DMS153 treated with DMSO at 0.1 percent for 48 hours (cell line): ENCODE measurements at regions not wholly inside any gene's neighbourhood (a gene's known extent, or its start where the extent isn't known, plus 50 kb on each side); places are given as distances from the start of the nearest gene placed in this dataset.

Source experiments
- DNase-seq: peaks from one replicate; lab custom pipeline; 2025; ENCODE audit not compliant: unreplicated experiment; lab: John Stamatoyannopoulos, UW

DNA sequence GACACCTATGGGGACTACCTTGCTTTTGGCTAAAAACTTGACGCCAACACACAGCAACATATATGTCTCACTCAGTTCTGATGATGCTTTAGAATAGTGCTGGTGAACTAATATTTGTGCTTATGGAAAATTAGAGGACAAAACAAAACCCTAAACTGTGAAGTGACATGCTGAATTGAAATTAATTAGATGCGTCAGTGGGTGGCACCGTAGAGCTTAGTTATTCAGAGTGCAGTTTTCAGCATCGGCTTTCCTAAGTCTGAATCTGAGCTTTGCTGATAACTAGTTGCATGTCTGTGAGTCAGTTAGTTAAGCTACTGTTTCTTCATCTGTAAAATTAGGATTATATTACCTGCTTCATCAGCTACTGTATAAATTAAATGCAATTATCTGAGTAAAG, 245.0 kb upstream of the SORCS1 start:
- DNase-seq: no peak

DNA sequence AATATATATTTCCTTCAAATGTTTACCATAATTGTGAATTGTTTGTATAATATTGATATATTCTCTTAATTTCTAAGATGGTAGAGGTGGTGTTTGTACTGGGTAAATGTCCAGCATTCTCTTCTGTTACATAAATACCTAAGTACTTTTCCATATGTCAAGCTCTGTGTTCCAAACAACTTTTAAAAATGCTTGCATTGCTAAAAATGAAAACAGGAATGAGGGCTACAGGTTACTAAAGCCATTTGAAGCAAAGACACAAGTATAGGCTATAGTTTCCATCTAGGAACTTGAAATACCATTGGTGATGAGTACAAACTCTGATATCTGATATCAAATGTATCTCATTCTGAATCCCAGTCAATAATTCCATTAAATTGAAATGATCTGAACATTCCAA, 233.6 kb upstream of the SORCS1 start:
- DNase-seq: no peak

- DNase-seq: no peak
Observed at GRCh38 chr10:107391901-107392300, 227.4 kb upstream of the SORCS1 start.

DNA sequence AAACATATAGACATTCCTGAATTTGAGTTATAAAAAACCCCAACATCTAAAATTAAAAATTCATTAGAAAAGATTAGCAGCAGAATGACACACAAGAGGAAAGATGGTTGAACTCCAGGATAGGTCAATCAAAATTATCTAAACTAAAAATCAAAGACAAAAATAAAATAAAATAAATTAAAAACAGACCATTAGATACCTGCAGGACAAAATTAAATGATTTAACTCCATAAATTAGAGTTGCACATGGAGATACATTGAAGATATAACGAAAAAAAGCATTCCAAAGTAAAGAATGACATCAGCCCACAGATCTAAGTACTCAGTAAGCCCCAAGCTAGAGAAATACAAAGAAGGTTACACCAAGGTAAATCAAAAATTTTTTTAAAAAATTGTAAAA, 226.1 kb upstream of the SORCS1 start:
- DNase-seq: no peak

DNA sequence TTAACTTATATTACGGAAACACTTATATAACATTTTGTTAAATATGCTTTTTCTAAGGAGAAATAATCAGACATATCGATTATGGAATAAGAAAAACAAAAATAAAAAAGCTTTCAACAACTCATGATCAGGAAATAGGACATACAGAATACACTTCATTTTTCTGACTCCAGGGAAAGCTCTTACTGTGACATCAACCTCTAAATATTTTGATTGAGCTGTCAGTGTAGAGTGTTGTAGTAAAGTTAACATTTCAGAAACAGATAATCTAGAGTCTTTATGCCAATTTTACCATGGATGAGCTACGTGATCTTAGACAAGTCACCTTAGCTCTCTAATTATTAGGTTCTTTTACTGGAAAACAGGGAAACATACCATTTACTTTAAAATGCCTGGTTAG, 218.9 kb upstream of the SORCS1 start:
- no peak for DNase-seq

DNA sequence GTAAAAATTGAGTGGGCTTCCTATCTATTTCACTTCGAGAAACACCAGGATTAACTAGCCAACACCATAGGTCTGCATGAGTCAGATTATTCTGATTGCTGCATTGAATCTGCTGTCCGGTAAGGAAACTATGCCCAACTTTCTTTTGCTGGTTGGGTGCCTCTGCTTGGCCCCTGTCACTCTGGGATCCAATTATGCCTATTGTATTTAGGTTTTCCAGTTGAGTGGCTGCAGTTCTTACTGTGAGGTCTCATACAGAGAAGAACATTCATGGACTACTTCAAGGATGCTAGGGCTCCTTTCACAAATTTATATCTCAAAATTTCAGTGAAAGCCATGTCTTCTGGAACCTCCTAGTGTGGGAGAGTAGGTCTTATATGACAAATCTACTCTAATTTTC, 215.1 kb upstream of the SORCS1 start:
- DNase-seq: no peak

- no peak for DNase-seq
Observed at GRCh38 chr10:107371801-107372200, 207.3 kb upstream of the SORCS1 start.

GRCh38 chr10:107364872-107365271, 200.4 kb upstream of the SORCS1 start:
- DNase-seq: no peak

- no peak for DNase-seq
Observed at GRCh38 chr10:107362306-107362705, 197.8 kb upstream of the SORCS1 start.

DNA sequence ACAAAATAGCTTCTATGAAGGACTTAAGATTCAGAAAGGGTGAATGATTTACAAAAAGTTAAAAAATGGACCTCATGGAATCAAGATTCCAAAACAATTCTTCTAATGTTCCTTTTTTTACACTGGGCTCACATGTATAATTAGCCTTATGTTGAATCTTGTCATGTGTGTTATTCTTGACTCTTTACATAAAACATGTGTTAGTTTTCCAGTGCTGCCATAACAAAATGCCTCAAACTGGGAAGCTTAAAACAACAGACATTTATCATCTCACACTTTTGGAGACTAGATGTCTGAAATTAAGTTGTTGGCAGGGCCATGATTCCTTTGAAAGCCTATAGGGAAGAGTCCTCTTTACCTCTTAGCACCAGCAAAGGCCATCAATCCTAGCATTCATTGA, 192.5 kb upstream of the SORCS1 start:
- DNase-seq: no peak

DNA sequence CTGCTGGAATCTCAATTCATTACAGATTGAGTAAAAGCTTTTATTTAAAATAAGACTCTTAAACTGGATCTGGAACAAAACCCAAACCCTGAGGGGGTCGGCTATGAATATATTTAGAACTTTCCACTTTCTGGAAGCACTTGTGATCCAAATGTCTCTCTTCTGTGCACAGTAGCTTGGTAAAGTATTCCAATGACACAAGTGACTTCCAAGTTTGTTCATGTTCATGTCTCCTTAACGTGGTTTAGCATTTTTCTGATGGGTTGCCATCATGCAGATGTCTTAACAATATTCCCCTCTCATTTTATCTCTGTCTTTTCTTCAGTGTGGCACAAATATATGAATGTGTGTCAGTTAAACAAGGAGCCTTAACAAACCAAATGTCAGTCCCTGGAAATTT, 191.9 kb upstream of the SORCS1 start:
- no peak for DNase-seq

GRCh38 chr10:107342711-107343110, 178.2 kb upstream of the SORCS1 start:
- DNase-seq: no peak

- DNase-seq: no peak
Observed at GRCh38 chr10:107341281-107341680, 176.8 kb upstream of the SORCS1 start.

DNA sequence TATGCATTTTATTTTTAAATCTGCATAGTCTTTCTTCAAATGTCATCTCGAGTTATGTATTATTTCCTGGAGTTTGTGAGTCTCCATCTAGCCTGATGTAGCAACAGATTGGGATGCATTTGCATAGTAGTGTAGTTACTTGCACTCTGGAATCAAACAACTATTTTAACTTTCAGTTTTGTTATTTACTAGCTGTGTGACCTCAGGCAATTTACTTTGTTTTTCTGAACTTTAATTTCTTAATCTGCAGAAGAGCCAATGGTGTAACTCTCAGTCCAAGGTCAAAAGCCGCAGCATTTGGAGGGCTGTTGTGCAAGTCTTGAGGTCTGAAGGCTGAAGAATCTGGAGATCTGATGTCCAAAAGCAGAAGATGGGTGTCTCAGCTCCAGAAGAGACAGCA, 175.8 kb upstream of the SORCS1 start:
- no peak for DNase-seq

DNA sequence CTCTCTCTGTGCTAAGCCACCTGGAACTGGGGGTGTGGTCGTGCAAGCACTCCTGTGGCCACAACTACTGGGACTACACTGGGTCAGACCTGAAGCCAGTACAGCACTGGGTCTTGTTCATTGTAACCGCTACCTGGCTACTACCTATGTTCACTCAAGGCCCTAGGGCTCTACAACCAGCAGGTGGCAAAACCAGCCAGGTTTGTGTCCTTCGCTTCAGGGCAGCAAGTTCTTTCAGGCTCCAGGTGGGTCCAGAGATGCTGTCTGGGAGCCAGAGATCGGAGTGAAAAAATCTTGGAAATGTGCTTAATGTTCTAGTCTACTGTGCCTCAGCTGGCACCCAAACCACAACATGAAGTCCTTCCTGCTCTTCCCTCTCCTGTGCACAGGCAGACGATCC, 171.6 kb upstream of the SORCS1 start:
- no peak for DNase-seq

DNA sequence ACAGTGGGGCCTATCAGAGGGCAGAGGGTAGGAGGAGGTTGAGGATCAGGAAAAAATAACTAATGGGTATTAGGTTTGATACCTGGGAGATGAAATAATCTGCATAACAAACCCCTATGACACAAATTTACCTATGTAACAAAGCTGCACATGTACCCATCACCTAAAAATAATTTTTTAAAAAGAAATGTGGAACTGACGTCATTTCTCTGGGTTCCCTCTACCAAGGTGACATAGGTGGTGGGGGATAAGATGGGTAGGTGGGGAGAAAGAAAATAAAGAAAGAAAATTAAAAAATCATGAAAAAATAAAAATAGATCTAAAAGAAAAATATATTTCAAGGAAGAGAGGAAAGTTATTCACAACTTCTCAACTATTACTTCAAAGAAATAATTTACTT, 153.1 kb upstream of the SORCS1 start:
- DNase-seq: no peak

- DNase-seq: no peak
Observed at GRCh38 chr10:107303203-107303602, 138.7 kb upstream of the SORCS1 start.

- DNase-seq: no peak
Observed at GRCh38 chr10:107299606-107300005, 135.1 kb upstream of the SORCS1 start.

DNA sequence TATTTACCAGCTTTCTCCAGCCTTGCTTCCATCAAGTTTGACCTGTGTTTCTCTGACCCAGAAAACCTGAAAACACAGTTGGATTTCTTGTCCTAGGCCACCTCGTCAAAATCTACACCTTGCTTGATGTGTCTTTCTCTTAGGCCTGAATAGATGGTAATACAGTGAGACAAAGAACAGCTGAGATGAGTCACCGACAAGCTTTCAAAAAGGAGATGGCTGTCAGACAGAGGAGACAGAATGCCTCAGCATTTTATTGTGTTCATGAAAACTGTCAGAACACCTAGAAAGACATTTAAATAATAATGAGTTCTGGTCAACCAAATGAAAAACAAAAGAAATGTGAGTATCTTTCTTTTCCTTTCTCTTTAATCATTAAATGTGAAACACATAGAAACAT, 119.7 kb upstream of the SORCS1 start:
- no peak for DNase-seq

GRCh38 chr10:107280293-107280692, 115.8 kb upstream of the SORCS1 start:
- DNase-seq: no peak

- DNase-seq: no peak
Observed at GRCh38 chr10:107277591-107277990, 113.1 kb upstream of the SORCS1 start.

DNA sequence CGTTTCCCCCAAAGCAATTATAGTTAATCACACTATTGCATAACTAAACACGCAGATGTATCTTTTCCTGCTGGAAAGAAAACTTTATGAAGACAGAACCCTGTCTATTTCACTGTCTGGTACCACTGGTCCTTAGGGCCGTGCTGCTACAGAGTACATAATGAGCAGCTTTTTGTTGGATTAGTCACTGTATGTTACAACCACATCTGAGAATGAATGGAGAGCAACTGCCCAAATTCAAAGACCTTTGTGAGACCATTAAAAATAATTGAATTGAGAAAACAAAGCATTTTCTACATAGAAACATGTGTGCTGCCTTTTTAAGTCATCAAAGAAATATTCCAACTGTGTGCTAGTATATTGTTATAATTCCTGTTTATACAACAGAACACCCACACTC, 111.3 kb upstream of the SORCS1 start:
- DNase-seq: no peak

GRCh38 chr10:107269626-107270025, 105.1 kb upstream of the SORCS1 start:
- DNase-seq: no peak

DNA sequence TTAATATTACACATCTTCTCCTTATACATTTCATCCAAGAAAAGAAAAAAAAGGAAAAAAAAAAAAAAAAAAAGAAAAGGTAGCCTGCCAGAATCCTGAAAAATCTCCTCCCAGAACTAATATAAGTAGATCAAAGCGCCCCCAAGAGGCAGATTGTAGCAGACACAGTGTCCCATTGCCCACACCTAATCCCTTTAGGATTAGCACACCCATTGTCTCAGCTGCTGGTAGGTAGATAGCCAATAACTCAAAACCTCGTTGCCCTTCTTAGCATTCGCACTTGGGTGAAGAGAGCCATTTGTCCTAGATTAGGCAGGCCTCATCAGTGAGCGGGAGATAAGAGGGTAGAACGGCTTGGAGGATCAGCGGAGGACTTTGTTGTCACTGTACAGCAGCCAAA, 100.2 kb upstream of the SORCS1 start:
- DNase-seq: no peak
